Esophagus squamous epithelium (tissue), 5 donors: ENCODE measurements at regions not wholly inside any gene's neighbourhood (a gene's known extent, or its start where the extent isn't known, plus 50 kb on each side); places are given as distances from the start of the nearest gene placed in this dataset.

Experiments
- DNase-seq: peaks from one replicate; lab custom pipeline; 2025; lab: John Stamatoyannopoulos, UW
- H3K27ac ChIP-seq, 4 donors: fragments of 200-600 bp; sonication (generic); one replicate each; pipeline ENCODE4 v1.5.1; 2016 to 2019; ENCODE audit warnings: mild to moderate bottlenecking in 1 of 4
- H3K27me3 ChIP-seq, 4 donors: fragments of 200-600 bp; sonication (generic); 1 replicate in 3 of 4; 2 replicates in 1 of 4; pipeline versions ENCODE4 v1.5.1 to v1.6.0; 2017 to 2021; ENCODE audit warnings: antibody characterized with exemption in 1 of 4
- H3K36me3 ChIP-seq, 3 donors: fragments of 200-600 bp; sonication (generic); one replicate each; pipeline ENCODE4 v1.5.1; 2016 to 2019
- H3K4me1 ChIP-seq, 3 donors: fragments of 200-600 bp; sonication (generic); one replicate each; pipeline ENCODE4 v1.5.1; 2017 to 2019
- H3K4me3 ChIP-seq, 4 donors: fragments of 200-600 bp; sonication (generic); 1 replicate in 3 of 4; 2 replicates in 1 of 4; pipeline ENCODE4 v1.5.1; 2016 to 2019; ENCODE audit warnings: mild to moderate bottlenecking in 2 of 4, moderate library complexity in 1 of 4
- H3K9me3 ChIP-seq, 3 donors: fragments of 200-600 bp; sonication (generic); one replicate each; pipeline ENCODE4 v1.5.1; 2016 to 2019
- CTCF ChIP-seq, 6 experiments: fragments of 450-650 bp in 4 of 6; fragments of 200-600 bp in 2 of 6; sonication (generic) in 2 of 6; IDR thresholded peaks; one replicate each; pipeline ENCODE4 v1.5.1; 2016 to 2019; ENCODE audit warnings: antibody characterized with exemption in 6 of 6, mild to moderate bottlenecking in 4 of 6, moderate library complexity in 4 of 6
- POLR2A ChIP-seq, 4 donors: fragments of 450-650 bp; IDR thresholded peaks; one replicate each; pipeline ENCODE4 v1.6.1; 2017; ENCODE audit warnings: antibody characterized with exemption in 4 of 4, mild to moderate bottlenecking in 4 of 4, moderate library complexity in 3 of 4
- WGBS, 2 donors: methylation state at CpG; one replicate each; pipeline ENCODE4 v1.1.5; 2018; 5-methylcytosine and 5-hydroxymethylcytosine counted together
- intact Hi-C: fragments of 100-400 bp; cut with DNase I; formaldehyde crosslinking; loops from one replicate; pipeline ENCODE4 v1.15.0; 2022
- donor health status: DM: yes; HTN: yes; CAD: no.

DNA sequence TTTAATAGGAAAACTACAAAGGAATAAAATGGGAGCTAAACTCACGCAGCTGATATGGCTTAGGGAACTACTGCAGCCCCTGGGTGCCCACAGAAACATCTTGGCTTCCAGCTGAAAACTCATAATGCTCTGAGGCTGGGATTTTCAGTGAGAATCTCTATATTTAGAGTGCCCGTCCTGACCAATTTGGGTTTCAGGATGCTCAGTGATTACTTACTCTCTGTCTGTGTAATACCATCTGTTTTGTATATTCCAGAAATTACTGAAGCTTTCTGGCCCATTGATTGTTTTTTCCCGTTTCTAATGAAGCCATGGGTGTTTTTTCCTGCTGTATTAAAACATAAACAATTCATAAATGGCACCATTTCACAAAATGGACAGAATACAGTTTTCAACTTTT lies 50.6 kb upstream of the ZNF385D start:
- 68 to 76% methylated on average over 3 of the region's 3 CpGs for WGBS, 2 donors
- TF ChIP-seq POLR2A (IDR thresholded peaks at IDR 0.05), result no peak
- H3K4me1 ChIP-seq, result no peaks in the 10 kb centered on the region

DNA sequence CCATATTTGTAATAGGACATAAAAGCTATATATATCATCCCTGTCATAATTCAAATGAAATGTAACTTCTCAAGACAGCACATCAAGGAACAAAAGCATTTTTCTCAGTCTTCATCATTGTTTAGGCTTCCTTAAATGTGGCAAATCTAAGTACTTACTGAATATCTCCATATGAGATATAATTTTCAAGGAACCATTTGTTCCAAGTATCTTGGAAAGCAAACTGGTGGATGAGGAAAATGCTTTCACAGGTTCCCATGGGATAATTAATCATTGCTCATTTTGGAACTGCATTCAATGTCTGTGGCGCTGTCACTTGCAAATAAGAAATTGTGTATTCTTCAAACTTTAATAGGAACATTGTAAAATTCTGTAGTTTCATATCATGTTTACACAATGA lies 52.6 kb upstream of the ZNF385D start:
- no peak overlapping the region for H3K27ac ChIP-seq
- H3K27me3 ChIP-seq, result no peaks in the 10 kb centered on the region
- H3K4me1 ChIP-seq, result no peaks in the 10 kb centered on the region
- intact Hi-C loops, result no loop called here
- no peak for TF ChIP-seq POLR2A (IDR thresholded peaks at IDR 0.05)
- no peak for TF ChIP-seq CTCF (IDR thresholded peaks at IDR 0.05)
- H3K9me3 ChIP-seq, result no peaks in the 10 kb centered on the region
- no peak overlapping the region for H3K4me3 ChIP-seq
- DNase-seq, result no peak
- WGBS, 2 donors, result 71 to 81% methylated on average over 1 of the region's 1 CpG
- H3K36me3 ChIP-seq, result no peaks in the 10 kb centered on the region

More for the DNA sequence above, 50.6 kb upstream of the ZNF385D start:
- no peak overlapping the region for H3K4me3 ChIP-seq
- no peak overlapping the region for H3K27ac ChIP-seq
- no peak for DNase-seq
- H3K9me3 ChIP-seq, result no peaks in the 10 kb centered on the region
- no peaks in the 10 kb centered on the region for H3K27me3 ChIP-seq
- H3K36me3 ChIP-seq, result no peaks in the 10 kb centered on the region
- intact Hi-C loops, result no loop called here

DNA sequence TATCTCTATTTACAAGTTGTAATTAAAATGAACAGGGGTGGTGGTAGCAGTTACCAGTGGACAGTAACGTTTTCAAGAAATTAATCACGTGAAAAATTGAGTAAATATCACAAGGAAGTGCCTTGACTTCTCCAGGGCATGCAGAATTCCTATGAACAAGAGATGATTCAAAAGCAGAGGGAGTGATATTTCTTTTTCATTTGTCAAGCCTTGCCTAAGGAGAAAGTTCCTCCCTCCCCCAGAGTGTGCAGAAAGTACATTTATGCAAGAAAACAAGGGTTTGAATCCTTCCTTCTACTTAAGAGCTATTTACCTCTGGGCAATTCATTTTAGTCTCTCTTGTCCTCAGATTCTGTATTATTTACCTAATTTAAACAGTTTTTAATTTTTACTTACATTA lies 53.3 kb upstream of the ZNF385D start:
- Histone ChIP-seq H3K9me3 (no peaks in the 10 kb centered on the region), H3K4me1 (no peaks in the 10 kb centered on the region), H3K36me3 (no peaks in the 10 kb centered on the region), H3K27me3 (no peaks in the 10 kb centered on the region), H3K4me3 (no peak overlapping the region), H3K27ac (no peak overlapping the region)
- 19 to 28% methylated on average over 2 of the region's 2 CpGs for WGBS, 2 donors
- TF ChIP-seq POLR2A (IDR thresholded peaks at IDR 0.05) (no peak), CTCF (IDR thresholded peaks at IDR 0.05) (no peak)
- intact Hi-C loops, result no loop called here
- DNase-seq, result no peak

DNA sequence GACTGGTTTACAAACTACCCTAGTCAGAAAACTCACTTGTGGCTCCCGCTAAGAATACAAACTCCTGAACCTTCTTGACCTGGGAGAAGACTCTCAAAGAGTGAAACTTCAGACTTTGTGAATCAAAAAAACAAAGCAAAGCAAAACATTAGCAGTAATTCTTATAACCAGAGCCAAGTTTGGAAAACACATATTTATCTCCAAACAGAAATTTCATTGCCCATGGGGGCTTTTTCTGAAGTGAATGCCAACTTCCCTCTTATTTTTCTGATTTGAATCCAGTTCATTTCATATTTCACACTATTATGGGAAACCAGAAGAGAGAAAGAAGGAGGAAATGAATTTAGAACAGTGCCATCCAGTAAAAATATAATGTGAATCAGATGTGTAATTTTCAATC lies 55.7 kb upstream of the ZNF385D start:
- no peaks in the 10 kb centered on the region for H3K4me1 ChIP-seq
- no peak for DNase-seq
- H3K4me3 ChIP-seq, result no peak overlapping the region
- intact Hi-C loops, result no loop called here
- H3K9me3 ChIP-seq, result no peaks in the 10 kb centered on the region
- H3K27ac ChIP-seq, result no peak overlapping the region
- TF ChIP-seq POLR2A (IDR thresholded peaks at IDR 0.05) (no peak), CTCF (IDR thresholded peaks at IDR 0.05) (no peak)
- WGBS, 2 donors, result 78 to 86% methylated on average over 1 of the region's 1 CpG
- H3K36me3 ChIP-seq, result no peaks in the 10 kb centered on the region
- no peaks in the 10 kb centered on the region for H3K27me3 ChIP-seq

DNA sequence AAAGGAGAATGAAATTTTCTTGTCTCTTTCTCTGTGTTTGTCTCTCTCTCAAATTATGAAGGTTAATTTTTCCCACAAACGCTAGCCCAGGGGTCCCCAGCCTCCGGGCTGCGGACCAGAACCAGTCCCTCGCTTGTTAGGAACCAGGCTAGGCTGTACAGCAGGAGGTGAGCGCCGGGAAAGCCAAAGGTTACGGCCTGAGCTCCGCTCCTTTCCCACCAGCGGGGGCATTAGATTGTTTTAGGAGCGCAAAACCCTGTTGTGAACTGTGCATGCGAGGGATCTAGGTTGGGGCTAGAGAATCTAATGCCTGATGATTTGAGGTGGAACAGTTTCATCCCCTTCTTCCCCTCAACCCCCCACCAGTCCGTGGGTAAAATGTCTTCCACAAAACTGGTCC lies 74.7 kb upstream of the ZNF385D start:
- intact Hi-C loops, result no loop called here
- H3K36me3 ChIP-seq, result no peaks in the 10 kb centered on the region
- H3K27ac ChIP-seq, result no peak overlapping the region
- H3K4me1 ChIP-seq, result no peaks in the 10 kb centered on the region
- H3K27me3 ChIP-seq, result no peaks in the 10 kb centered on the region
- 81% methylated on average over 12 of the region's 12 CpGs for WGBS, 2 donors
- H3K9me3 ChIP-seq, result no peaks in the 10 kb centered on the region
- H3K4me3 ChIP-seq, result no peak overlapping the region
- DNase-seq, result no peak
- TF ChIP-seq POLR2A (IDR thresholded peaks at IDR 0.05) (no peak), CTCF (IDR thresholded peaks at IDR 0.05) (no peak)

DNA sequence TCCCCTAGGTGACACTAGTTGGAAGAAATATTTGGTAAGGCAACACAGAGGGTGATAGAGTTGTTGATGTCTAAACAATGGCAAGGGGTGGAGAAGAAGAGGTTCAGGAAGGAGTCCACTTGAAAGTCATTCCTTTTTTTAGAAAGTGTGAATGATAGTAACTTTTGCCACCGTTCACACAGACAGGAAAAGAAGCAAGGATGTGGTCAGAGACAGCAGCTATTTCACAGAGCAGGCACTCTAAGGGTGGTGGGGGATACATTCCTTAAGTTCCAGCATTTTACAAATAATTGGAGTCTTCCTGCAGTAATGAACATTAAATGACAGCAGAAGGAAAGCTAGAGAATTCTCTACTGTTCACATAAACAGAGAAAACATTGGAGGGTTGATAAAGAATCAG lies 75.4 kb upstream of the ZNF385D start:
- Histone ChIP-seq H3K36me3 (no peaks in the 10 kb centered on the region), H3K4me3 (no peak overlapping the region), H3K27me3 (no peaks in the 10 kb centered on the region), H3K4me1 (no peaks in the 10 kb centered on the region), H3K9me3 (no peaks in the 10 kb centered on the region), H3K27ac (no peak overlapping the region)
- TF ChIP-seq CTCF (IDR thresholded peaks at IDR 0.05), result no peak
- no peak for TF ChIP-seq POLR2A (IDR thresholded peaks at IDR 0.05)
- intact Hi-C loops, result no loop called here
- WGBS, 2 donors, result 21 to 24% methylated on average over 1 of the region's 1 CpG
- no peak for DNase-seq
